ENCODE measurements at regions not wholly inside any gene's neighbourhood (a gene's known extent, or its start where the extent isn't known, plus 50 kb on each side); places are given as distances from the start of the nearest gene placed in this dataset.

- Histone ChIP-seq H3K9me3 (peaks cover 0 to 8% (median 4%) of the 10 kb centered on the region in 8 donors), H3K27ac (no peak overlapping the region), H3K36me3 (peaks cover 0 to 99% (median 46%) of the 10 kb centered on the region in 6 donors), H3K4me1 (no peaks in the 10 kb centered on the region), H3K4me3 (no peak overlapping the region), H3K27me3 (replicated peaks in 1 of 7) (no peaks in the 10 kb centered on the region)
- no peak for DNase-seq
- TF ChIP-seq POLR2A (IDR thresholded peaks at IDR 0.05): no peak
- no peak for TF ChIP-seq POLR2AphosphoS5 (IDR thresholded peaks at IDR 0.05)
- TF ChIP-seq CTCF (IDR thresholded peaks at IDR 0.05 in 8 of 11, conservative IDR thresholded peaks at IDR 0.05 in 3 of 11): no peak
- WGBS, 5 donors: 88 to 100% (median 94%) methylated on average over 1 of the region's 1 CpG
- intact Hi-C loops (cut with DNase I; ENCODE audit: low total_unique reads): no loop called here
Observed at GRCh38 chr7:149588930-149589329, 91.3 kb upstream of the ZNF746 start.

GRCh38 chr7:149586646-149587645 is 89.3 kb upstream of the ZNF746 start:
- no peak for DNase-seq
- WGBS, 5 donors: 87 to 97% (median 88%) methylated on average over 10 of the region's 10 CpGs
- no peaks in the 10 kb centered on the region for H3K27me3 ChIP-seq (replicated peaks in 1 of 7)
- H3K36me3 ChIP-seq: peaks cover 0 to 100% (median 44%) of the 10 kb centered on the region in 6 donors
- TF ChIP-seq POLR2AphosphoS5 (IDR thresholded peaks at IDR 0.05): no peak
- TF ChIP-seq CTCF (IDR thresholded peaks at IDR 0.05 in 8 of 11, conservative IDR thresholded peaks at IDR 0.05 in 3 of 11): no peak
- no peak for TF ChIP-seq POLR2A (IDR thresholded peaks at IDR 0.05)
- H3K27ac ChIP-seq: no peak overlapping the region
- no peak overlapping the region for H3K4me3 ChIP-seq
- intact Hi-C loops (cut with DNase I; ENCODE audit: low total_unique reads): no loop called here
- H3K9me3 ChIP-seq: peaks cover 0 to 10% (median 5%) of the 10 kb centered on the region in 8 donors
- H3K4me1 ChIP-seq: no peaks in the 10 kb centered on the region

- TF ChIP-seq POLR2A (IDR thresholded peaks at IDR 0.05): no peak
- TF ChIP-seq POLR2AphosphoS5 (IDR thresholded peaks at IDR 0.05): no peak
- TF ChIP-seq CTCF (IDR thresholded peaks at IDR 0.05 in 8 of 11, conservative IDR thresholded peaks at IDR 0.05 in 3 of 11): no peak
- H3K27ac ChIP-seq: no peak overlapping the region
- H3K9me3 ChIP-seq: peaks cover 0 to 30% (median 14%) of the 10 kb centered on the region in 8 donors
- H3K4me3 ChIP-seq: no peak overlapping the region
- intact Hi-C loops (cut with DNase I; ENCODE audit: low total_unique reads): no loop called here
- H3K36me3 ChIP-seq: peaks cover 0 to 99% (median 43%) of the 10 kb centered on the region in 6 donors
- no peaks in the 10 kb centered on the region for H3K27me3 ChIP-seq (replicated peaks in 1 of 7)
- DNase-seq: no peak
- 97 to 99% (median 98%) methylated on average over 4 of the region's 4 CpGs for WGBS, 5 donors
- H3K4me1 ChIP-seq: no peaks in the 10 kb centered on the region
Observed at GRCh38 chr7:149584530-149584929, 86.9 kb upstream of the ZNF746 start.

GRCh38 chr7:149584009-149584408 is 86.4 kb upstream of the ZNF746 start:
- no peak for TF ChIP-seq POLR2AphosphoS5 (IDR thresholded peaks at IDR 0.05)
- TF ChIP-seq POLR2A (IDR thresholded peaks at IDR 0.05): no peak
- no peak for TF ChIP-seq CTCF (IDR thresholded peaks at IDR 0.05 in 8 of 11, conservative IDR thresholded peaks at IDR 0.05 in 3 of 11)

More at GRCh38 chr7:149584009-149584408, 86.4 kb upstream of the ZNF746 start:
- Histone ChIP-seq H3K4me3 (no peak overlapping the region), H3K36me3 (peaks cover 0 to 99% (median 41%) of the 10 kb centered on the region in 6 donors), H3K9me3 (peaks cover 0 to 35% (median 18%) of the 10 kb centered on the region in 8 donors), H3K27me3 (replicated peaks in 1 of 7) (no peaks in the 10 kb centered on the region), H3K4me1 (no peaks in the 10 kb centered on the region), H3K27ac (no peak overlapping the region)
- intact Hi-C loops (cut with DNase I; ENCODE audit: low total_unique reads): no loop called here
- WGBS, 5 donors: 96 to 99% (median 98%) methylated on average over 2 of the region's 2 CpGs
- DNase-seq: no peak

All from spleen (tissue), 11 donors.